Right kidney (tissue), 1 donor: ENCODE measurements at regions not wholly inside any gene's neighbourhood (a gene's known extent, or its start where the extent isn't known, plus 50 kb on each side); places are given as distances from the start of the nearest gene placed in this dataset.

Experiments used
- DNase-seq: peaks from one replicate; pipeline ENCODE4 v3.0.0-alpha.2; 2016

DNA sequence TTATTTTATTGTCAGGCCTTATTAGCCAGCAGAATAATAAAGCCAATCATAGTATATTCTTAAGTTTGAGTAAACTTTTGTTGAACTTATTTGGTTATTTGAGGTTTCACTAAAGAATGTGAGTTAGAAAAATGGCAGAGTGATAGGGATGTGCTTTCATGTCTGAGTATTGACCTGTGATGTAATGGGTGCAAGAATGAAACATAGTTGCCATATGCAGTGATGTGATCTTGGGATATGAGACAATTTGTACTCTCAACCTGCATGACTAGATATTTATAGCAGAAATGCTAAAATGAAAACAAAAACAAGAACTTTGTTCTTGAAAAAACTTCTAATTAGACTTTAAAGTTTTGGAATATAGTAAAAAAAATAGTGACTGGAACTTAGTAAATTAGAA is 97.9 kb downstream of the DISP1 start:
- DNase-seq = no peak

GRCh38 chr1:222914861-222915632 is 100.2 kb downstream of the DISP1 start:
- DNase-seq = no peak

- no peak for DNase-seq
Measured at GRCh38 chr1:222916100-222916499, 101.3 kb downstream of the DISP1 start.

- no peak for DNase-seq
Measured at GRCh38 chr1:222918801-222919477, 104.1 kb downstream of the DISP1 start.

- no peak for DNase-seq
Measured at GRCh38 chr1:222919478-222919865, 104.6 kb downstream of the DISP1 start.

GRCh38 chr1:222920169-222920568 is 105.3 kb downstream of the DISP1 start:
- DNase-seq = no peak

GRCh38 chr1:222921945-222922344 is 107.1 kb downstream of the DISP1 start:
- no peak for DNase-seq

DNA sequence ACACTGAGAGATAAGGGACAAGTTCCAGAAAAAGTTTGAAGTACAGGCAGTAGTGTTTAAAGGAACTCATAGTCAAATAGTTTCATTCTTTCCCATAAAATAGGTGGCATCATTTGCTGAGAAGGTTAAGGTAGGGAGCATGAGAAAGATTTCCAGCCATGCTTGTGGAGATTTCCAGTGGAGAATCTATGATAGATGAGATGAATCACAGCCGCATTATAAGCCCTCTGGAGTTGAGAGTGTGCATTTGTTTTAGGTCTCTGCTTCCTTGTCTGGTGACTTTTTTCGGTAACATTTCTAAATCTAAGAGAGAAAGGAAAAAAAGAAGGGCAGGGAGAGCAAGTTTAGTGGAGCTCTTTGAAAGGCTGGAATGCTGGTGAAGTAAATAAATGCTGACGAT is 108.7 kb downstream of the DISP1 start:
- DNase-seq = no peak

- DNase-seq = no peak
Measured at GRCh38 chr1:222924136-222924706, 109.4 kb downstream of the DISP1 start.

DNA sequence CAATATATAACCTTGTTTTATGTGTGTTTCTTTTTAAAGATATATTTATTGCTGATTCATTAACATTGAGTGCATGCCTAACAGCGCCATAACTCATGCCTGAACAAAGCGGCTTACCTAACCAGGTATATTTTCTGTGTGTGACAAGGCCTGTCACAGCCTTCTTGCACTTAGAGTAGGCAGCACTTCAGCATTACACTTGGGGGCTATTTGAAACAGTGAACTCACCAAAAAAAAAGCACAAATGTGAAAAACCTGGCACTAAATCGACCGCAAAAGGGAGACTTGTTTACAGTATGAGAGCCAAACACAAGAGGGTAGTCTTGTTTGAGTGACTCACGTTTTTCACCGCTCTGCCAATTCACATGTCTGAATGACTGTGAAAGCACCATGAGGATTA is 111.7 kb downstream of the DISP1 start:
- no peak for DNase-seq

GRCh38 chr1:222927031-222927430 is 112.2 kb downstream of the DISP1 start:
- no peak for DNase-seq

GRCh38 chr1:222928212-222928611 is 113.4 kb downstream of the DISP1 start:
- peak; percentile 24 for DNase-seq

DNA sequence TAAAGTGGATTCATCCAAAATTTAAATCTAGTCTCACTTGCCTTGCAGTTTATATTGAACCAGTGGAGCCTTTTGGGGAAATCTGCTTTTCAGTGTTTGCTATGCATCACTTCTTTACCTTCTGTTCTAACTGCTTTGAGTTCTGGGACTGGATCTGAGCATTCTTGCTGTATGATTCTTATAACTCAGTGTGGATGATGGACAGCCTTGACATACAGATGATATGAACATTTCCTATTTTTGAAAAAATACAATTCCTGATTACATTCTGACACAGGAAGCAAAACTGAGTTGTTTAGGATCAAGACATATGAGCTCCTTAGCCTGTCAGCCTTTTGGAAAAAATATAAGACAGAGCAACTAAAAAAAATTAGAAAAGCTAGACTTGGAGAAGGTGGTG is 115.2 kb downstream of the DISP1 start:
- DNase-seq = no peak

- no peak for DNase-seq
Measured at GRCh38 chr1:222931023-222931422, 116.2 kb downstream of the DISP1 start.

DNA sequence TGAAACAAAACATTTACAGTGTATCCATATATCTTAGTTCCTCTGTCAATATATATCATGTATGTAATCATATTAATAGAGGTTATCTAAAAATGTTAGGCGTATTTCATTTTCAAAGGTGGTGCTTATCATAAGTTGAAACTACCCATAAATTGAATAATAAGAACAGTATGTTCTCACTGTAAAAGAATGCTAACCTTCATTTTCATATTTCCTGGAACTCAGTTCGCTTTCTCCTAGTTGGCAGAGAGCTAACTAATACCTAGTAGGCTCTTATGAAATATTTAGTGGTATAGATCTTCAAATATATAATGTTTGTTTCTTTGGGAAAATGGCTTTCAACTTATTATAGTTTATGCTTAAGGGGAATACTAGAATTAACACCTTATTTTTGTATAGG is 118.4 kb downstream of the DISP1 start:
- DNase-seq = no peak

DNA sequence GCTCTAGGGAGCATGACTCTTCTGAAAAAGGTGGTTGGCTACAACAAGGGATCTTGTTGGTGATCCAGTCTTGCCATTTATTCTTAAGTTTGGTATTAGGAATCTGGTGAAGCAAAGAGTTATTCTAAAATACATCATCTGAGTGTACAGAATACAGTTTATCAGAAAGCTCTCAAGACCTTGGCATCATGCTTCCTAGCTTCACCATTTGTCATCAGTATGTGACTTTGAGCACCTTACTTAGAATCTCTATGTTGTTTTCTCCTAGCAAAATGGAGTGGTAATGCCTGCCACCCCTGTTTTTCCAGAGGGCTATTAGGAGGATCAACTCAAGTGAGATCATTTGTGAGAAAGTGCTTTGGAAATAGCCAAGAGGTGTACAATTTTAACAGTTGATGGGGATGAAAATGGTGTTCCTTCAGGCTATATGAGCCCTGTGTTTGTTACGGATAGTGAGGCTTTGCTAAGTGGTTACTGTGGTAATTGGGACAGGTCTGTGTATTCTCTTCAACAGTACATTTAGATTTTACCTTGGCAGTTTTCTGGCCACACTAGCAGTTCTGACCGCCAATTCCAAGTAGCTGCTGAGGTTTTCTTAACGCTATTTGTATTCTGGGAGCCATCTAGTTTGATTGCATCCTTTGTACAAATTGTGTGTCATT is 120.5 kb downstream of the DISP1 start:
- DNase-seq = no peak

DNA sequence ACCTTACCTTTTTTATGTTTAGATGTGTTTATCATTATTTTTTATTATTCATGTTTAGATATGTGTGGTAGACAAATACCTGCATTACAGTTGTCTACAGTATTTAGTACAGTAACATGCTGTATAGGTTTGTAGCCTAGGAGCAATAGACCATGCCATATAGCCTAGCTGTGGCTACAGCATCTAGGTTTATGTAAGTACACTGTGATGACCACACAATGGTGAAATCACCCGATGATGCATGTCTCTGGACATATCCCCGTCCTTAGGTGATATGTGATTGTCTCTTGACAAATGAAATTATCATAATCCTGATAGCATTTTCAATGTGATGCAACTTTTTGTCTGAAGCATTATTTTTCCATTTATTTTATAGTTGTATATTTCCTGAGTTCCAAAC is 121.2 kb downstream of the DISP1 start:
- DNase-seq = no peak

DNA sequence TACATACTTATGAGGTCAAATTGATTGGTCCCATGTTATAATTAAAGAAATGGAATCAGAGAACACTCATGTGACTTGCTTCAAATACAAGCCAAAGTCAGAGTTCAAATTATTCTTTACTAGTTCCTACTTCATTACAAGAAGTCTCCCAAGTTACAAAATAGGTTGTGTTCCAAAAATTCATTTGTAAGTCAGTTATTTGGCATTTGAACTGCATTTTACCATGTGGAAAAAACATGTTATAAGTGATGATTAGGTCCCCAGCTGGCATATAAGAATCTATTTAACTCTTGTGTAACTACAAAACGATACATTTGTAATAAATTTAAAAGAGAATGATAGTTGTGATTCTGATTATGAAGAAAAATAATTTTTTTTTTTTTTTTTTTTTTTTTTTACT is 124.1 kb downstream of the DISP1 start:
- DNase-seq = no peak

GRCh38 chr1:222940095-222940494 is 125.3 kb downstream of the DISP1 start:
- DNase-seq = no peak

GRCh38 chr1:222940906-222941305 is 126.1 kb downstream of the DISP1 start:
- DNase-seq = no peak

- no peak for DNase-seq
Measured at GRCh38 chr1:222941425-222941824, 126.6 kb downstream of the DISP1 start.

- no peak for DNase-seq
Measured at GRCh38 chr1:222946436-222946835, 131.6 kb downstream of the DISP1 start.

GRCh38 chr1:222948079-222948478 is 133.2 kb downstream of the DISP1 start:
- DNase-seq = no peak
